Right ventricle myocardium superior (tissue), 1 donor: ENCODE measurements at regions not wholly inside any gene's neighbourhood (a gene's known extent, or its start where the extent isn't known, plus 50 kb on each side); places are given as distances from the start of the nearest gene placed in this dataset.
"Not testable (repeated sequence)": the region's sequence is repeated elsewhere in the genome, so short reads cannot be mapped to it uniquely, and the experiment has no call there.

Experiments
- ATAC-seq: fragments of 200-7000 bp; cut with Tn5 transposase; one replicate; pipeline ENCODE4 v1.9.1; 2020; ENCODE audit warnings: mild to moderate bottlenecking; ENCODE audit not compliant: poor library complexity
- DNase-seq: peaks from one replicate; pipeline ENCODE4 v3.0.0-alpha.2; 2020
- intact Hi-C: fragments of 100-400 bp; cut with DNase I; formaldehyde crosslinking; loops from one replicate; pipeline ENCODE4 v1.11.2; 2022
- donor health status: DM: no; HTN: yes; CAD: no; lungs with severe emphysema.

DNA sequence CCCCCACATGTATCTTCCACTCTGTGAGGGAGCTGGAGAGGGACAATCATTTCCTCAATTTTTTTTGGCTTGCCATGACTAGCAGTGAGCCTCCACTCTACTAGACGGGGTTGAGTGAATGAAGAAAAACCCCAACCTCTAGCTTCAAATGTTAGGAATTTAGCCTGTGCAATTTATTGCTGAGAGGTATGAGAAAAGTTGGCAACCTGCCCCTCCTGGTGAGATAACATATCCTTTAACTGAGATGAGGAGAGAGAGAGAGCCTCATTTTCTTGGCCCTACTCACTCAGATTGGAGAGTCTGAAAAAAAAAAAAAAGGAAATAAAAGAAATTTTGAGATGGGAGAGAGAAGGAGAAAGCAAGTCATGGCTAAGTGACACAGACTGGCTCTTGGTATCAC is 218.2 kb upstream of the CARD18 start:
- no peak for DNase-seq
- no peak for ATAC-seq
- intact Hi-C loops = no loop called here

DNA sequence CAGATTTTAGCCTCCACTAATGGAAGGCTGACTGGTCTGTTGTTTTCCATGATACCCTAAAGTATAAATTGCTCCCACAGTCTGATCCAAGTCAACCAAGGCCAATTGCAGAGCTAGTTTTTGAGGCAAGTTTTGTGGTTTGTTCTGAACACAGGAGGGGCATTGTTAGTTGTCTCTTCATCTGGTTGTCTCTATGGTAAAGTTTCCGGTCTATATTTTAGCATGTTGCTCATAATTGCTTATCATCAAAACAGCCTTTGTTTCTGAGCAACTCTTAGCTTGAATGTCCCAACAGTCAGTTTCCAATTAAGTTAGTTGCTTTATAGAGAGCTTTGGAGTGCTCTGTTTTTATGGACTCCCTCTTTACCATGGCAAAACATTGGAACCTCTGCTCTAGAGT is 217.6 kb upstream of the CARD18 start:
- ATAC-seq = no peak
- no peak for DNase-seq
- intact Hi-C loops = no loop called here

DNA sequence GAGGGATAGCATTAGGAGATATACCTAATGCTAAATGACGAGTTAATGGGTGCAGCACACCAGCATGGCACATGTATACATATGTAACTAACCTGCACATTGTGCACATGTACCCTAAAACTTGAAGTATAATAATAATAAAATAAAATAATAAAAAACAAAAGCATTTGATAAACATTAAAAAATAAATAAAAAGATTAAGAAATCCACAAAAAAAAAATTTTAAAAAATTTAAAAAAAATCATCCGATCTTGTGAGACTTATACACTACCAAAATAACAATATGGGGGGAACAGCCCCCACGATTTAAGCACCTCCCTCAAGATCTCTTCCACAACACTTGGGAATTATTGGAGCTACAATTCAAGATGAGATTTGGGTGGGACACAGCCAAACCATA is 210.3 kb upstream of the CARD18 start:
- ATAC-seq, DNase-seq, intact Hi-C loops: not testable (repeated sequence)

DNA sequence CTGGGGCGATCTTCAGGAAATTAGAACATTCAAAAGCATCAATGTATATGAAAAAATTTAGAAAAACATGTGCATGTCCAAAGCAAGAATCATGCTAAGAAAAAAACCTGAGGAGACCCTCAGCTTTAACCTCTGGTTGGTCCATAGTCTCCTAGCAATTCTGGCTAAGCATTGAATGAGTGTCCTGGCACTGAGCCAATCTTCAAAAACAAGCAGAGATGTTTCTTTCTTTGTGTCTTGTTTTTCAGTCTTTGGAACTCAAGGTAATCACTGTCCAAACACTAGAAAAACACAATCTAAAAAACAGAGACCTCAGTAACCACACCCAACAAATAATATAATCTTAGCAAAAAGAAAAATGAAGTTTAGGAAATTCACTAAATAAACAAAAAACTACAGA is 205.4 kb upstream of the CARD18 start:
- ATAC-seq (no peak), DNase-seq (no peak)
- intact Hi-C loops = no loop called here

DNA sequence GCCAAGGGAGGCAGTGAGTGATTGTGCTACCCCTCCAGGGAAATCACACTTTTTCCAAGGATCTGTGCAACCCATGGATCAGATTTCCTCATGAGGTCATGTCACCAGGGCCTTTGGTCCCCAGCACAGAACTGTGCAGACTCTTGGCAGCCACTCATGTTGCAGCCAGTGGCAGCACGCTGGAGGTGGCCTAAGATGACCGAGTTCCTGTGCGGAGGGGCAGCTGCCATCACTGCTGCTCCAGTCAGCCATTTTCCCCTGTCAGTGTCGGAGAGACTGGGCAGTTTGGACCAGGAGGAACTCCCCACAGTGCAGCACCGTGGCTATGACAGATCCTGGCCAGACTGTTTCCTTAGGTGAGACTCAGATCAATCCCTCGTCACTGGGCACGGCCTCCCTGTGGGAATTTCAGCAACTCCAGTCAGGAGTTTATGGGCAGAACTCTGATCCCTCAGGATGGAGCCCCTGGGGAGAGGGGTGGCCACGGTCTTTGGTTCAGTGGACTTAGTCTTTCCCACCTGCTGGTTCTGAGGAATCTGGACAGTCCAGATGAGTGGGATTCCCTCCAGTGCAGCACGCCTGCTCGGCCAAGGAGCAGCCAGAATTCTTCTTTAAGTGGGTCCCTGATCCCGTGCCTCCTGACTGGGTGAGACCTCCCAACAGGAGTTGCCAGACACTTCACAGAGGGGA is 194.6 kb upstream of the CARD18 start:
- intact Hi-C loops = no loop called here
- DNase-seq (no peak), ATAC-seq (no peak)

DNA sequence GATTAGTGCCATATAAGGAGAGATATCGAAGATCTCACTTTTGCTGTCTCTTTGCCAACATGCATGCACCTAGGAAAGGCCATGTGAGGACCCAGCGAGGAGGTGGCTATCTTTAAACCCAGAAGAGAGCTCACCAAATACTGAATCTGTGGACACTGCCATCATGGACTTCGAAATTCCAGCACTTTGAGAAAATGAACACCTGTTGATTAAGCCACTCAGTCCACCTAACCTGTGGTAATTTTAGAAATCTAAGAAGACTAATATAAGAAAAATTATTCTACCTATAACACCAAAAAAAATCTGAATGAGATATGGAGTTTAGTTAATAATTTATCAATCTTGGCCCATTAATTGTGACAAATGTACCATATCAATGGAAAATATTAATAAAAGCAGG is 193.6 kb upstream of the CARD18 start:
- intact Hi-C loops = no loop called here
- no peak for DNase-seq
- ATAC-seq = no peak

DNA sequence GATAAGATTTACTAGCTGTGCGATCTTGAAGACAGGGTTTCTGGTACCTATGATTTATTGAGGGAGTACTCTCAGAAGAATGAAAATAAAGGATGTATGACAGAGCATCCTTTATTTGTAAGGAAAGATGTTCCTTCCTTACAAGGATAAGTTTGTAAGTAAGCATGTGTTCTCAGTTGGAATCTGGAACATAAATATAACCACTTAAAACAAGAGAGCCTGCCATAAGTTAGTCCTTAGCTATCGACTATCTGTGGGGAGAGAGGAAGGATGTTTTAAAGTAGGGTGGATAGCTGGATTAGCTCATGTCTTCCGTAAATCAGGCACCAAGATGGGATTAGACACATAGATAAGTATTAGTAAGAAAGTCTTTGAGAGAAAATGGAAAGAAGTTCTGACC is 192.6 kb upstream of the CARD18 start:
- DNase-seq = no peak
- ATAC-seq = no peak
- intact Hi-C loops = no loop called here

DNA sequence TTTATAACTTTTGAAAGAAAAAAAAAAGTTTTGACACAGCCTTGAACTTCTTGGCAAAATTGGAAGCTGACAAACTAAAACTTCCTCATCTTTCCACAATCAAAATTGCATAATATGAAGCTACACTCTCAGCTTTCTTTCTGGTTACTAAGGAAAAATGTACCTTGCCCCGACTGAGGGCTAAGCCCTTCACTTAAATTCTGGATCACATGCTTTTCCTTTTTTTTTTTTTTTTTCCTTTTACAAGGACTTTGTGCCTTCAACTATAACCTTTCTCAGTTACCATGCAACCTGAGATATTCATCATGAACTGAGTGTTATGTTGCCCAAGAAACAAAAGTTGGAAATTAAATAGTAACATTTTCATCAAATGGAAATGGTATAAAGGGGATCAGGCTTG is 188.5 kb upstream of the CARD18 start:
- DNase-seq = no peak
- intact Hi-C loops = no loop called here
- no peak for ATAC-seq

DNA sequence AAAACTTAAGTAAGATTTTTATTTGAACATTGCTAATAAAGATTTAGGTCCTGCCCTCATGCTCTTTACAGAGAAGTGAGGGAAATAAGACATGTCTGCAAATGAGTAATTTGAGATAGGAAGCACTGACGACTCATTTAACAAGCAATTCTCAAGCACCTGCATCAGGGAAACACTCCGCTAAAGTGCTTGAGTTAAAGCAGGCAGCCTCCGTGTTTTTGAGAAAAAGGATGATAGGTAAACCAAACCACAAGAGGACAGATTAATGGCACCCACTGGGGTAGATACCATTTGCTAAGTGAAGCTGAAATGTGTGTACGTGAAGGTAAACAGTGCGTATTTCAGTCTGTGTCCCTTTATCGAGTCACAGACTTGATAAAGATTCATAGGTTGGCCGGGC is 184.6 kb upstream of the CARD18 start:
- intact Hi-C loops = no loop called here
- no peak for ATAC-seq

DNA sequence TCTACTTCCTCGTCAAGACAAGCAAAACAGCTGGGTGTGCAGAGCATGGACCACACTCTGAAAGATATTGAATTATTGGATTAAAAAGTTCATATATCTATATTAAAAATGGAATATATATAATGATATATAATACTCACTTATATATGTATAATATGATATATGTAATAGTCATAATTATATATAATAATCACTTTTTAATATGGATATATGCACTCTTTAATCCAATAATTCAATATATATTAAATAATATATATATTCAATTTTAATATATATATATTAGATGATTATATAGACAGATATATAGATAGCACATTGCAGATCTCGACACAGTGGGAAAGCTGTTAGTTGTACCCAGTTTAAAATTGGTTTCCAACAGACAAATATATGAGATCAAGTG is 182.1 kb upstream of the CARD18 start:
- ATAC-seq = no peak
- DNase-seq = no peak
- intact Hi-C loops = no loop called here

More for the DNA sequence above, 184.6 kb upstream of the CARD18 start:
- DNase-seq = no peak

DNA sequence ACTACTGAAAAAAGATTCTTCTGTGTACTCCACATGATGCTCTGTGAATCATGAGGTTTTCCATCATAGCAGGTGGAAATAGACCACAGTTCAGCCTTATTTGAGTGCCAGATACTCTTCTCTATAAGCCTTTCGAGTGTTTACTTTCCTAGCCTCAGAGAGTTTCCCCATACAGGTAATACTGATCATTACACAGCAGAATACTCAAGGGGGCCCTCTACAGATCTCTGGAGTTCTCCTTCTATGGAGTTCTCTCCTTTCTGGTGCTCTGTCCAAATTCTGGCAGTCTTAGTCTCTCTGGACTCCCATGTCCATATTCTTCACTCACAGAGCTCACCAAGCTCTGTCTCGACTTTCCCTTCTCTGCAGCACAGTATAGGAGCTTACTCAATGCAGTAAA is 175.7 kb upstream of the CARD18 start:
- ATAC-seq (no peak), DNase-seq (no peak)
- intact Hi-C loops = no loop called here

DNA sequence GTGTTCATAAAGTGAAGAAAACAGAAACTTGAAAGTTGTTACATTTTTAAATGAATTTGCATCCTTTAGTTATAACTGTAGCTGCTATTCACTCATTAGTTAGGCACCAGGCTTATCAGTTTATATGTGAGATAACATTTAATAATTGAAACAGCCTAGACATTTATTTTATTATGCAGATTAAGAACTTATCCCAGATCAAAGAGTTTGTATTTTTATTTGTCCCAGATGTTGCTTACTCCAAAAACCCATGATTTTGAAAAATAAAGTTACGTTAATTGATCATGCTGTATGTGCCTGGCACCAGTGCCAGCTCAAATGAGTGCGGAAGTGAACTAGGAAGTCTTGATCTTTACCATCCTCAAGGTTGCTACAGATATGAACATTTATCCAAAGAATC is 172.7 kb upstream of the CARD18 start:
- no peak for ATAC-seq
- intact Hi-C loops = no loop called here

DNA sequence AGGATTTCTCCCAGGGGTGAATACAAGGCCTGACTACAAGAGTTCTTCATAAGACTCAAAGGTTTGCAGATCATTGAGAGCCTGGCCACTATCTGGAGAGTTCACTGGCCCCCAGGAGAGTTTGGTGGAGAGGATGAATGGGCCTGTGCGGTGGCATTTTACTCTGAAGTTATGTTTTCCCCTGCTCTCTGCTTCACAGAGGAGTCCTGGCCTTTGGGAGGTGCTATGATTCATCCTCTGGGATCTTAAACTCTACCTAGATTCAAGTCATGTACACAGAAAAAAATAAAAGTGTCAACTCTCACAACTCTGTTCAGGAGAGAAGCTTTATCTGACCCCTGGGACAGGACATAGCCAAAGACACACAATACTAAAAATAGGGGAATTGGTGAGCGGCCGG is 159.1 kb upstream of the CARD18 start:
- no peak for DNase-seq
- intact Hi-C loops = no loop called here
- no peak for ATAC-seq

More for the DNA sequence above, 172.7 kb upstream of the CARD18 start:
- DNase-seq = no peak

DNA sequence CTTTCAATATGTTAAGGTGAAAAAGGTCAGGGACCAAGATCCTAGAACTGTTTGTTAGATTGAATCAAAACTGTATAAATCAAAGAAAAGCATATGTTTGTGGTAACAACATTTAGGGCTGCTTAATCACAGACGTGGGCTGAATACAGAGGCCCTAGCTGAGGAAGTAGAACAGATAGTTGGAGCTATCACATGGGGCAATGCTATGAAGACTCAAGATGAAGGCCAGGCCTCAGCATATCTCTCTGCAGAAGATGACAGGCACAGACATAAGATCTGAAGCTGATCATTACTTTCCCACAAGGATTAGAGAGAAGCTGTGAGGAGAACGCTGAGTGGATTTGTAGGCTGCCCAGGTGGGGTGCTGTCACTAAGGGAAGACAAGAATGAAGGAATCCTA is 158.6 kb upstream of the CARD18 start:
- ATAC-seq (no peak), DNase-seq (no peak)
- intact Hi-C loops = no loop called here

DNA sequence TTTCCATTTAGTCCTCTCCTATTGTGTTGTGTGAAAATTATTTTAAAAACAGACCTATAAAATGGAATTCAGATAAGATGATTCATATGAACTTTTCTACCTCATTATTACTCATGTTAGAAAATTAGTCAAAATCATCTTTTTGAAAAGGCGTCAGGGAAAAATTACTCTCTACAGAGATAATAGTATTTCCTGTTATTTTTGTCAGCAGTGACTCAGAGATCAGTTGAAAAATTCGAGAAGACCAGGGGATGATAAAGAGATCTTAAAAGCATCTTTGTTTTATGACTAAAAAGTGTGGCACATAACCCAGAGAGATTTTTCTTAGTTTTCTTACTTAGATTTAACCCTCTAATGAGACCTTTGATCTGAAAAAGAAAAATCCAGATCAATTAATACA is 157.9 kb upstream of the CARD18 start:
- intact Hi-C loops = no loop called here
- no peak for DNase-seq
- ATAC-seq = no peak

DNA sequence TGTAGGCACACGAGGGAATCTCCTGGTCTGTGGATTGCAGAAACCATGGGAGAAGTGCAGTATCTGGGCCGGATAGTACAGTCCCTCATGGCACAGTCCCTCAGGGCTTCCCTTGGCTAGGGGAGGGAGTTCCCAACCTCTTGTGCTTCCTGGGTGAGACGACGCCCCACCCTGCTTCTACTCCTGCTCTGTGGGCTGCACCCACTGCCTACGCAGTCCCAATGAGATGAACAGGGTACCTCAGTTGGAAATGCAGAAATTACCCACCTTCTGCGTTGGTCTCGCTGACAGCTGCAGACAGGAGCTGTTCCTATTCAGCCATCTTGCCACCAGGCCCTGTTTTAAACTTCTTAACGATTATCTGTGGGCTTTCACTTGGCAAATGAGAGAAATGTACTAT is 157.2 kb upstream of the CARD18 start:
- DNase-seq = no peak
- no peak for ATAC-seq
- intact Hi-C loops = no loop called here

DNA sequence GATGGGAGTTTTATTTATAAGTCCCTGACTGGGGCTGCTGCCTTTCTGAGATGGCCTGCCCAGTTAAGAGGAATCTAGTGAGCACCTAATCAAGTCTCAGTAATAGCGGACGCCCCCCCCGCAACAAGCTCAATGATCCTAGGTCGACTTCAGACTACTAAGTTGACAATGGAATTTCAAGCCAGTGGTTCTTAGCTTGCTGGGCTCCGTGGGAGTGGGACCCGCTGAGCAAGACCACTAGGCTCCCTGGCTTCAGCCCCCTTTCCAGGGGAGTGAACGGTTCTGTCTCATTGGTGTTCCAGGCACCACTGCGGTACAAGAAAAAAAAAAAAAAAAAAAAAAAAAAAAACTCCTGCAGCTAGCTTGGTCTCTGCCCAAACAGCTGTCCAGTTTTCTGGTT is 156.8 kb upstream of the CARD18 start:
- DNase-seq = no peak
- no peak for ATAC-seq
- intact Hi-C loops = no loop called here

DNA sequence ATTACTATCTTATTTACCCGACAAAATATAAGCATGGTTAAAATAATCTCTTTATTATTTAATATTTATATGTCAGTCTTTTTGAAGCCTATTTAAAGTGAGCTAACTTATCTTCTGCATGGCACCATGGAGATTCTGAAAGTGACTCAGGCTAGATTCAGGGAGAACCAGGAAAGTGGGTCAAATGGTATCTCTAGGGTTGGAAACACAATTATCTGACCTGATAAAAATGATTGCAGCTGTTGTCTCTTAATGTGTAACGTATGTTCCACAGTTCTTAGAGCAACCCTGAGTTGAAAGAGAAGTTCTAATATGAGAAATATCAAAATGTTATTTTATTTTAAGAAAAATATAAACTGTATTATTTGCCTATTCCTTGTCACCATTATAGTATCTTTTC is 143.1 kb upstream of the CARD18 start:
- no peak for ATAC-seq
- intact Hi-C loops = no loop called here
- DNase-seq = no peak

DNA sequence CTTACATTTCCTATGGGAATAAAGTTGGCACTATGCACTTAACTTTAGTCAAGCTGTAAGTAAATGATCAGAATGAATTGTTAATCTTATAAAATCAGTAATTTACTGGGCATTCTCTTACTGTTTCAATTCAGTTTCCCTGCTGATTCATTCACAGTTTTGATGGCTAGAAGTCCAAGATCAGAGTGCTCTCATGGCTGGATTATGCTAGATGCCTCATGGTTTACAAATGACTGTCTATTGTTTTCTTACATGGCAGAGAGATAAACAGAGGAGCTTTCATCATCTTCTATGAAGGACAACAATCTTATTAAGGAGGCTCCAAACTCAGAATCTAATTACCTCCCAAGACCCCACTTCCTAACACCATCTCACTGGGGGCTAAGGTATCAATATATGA is 135.1 kb upstream of the CARD18 start:
- ATAC-seq = no peak
- intact Hi-C loops = no loop called here
- DNase-seq = no peak

DNA sequence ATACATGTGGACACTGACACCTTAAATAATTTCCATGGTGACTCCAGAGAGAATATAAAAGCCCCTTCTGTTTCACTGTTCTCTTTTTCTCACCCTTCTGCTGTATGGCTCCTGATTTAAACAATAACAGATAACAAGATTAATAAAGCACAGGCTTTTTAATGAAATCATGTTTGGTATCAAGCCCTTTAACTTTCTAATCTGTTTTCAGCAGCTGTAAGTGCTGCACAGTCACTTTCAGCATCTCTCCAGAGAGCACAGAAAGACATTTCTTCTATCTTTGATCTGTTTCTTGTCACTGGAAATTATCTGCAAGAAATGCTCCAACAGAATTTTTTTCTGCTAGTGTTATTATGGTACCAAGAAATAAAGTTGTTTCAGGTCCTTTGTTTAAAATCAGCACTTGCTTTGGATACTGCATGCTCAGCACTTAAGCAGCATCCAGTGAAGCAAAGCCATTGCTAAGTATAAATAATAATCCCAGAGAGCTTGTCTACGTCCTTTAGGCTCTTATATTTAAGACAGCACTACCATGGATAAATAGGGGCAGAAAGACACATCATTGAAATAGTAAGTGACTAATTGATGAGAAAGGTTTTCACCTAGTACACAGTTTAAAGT is 134.2 kb upstream of the CARD18 start:
- DNase-seq = no peak
- intact Hi-C loops = no loop called here
- no peak for ATAC-seq

DNA sequence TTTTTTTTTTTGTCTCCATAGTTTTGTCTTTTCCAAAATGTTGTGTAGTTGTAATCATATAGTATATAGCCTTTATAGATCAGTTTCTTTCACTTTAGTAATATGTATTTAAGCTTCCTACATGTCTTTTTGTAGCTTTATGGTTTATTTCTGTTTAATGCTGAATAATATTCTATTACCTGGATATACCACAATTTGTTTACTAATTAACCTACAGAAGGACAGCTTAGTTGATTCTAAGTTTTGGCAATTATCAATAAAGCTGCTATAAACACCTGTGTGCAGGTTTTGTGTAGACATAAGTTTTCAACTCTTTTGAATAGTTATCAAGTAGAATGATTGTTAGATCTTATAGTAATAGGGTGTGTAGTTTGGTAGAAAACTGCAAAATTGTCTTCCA is 130.3 kb upstream of the CARD18 start:
- DNase-seq (no peak), ATAC-seq (no peak)
- intact Hi-C loops = no loop called here
